PC-3 (cell line): ENCODE measurements at regions not wholly inside any gene's neighbourhood (a gene's known extent, or its start where the extent isn't known, plus 50 kb on each side); places are given as distances from the start of the nearest gene placed in this dataset.
A peak's percentile ranks its signal among the peaks of the same experiment; 100 is the strongest.

Source experiments
- ATAC-seq: fragments of 200-7000 bp; cut with Tn5 transposase; 2 replicates; pipeline ENCODE4 v1.9.1; 2020; ENCODE audit warnings: mild to moderate bottlenecking, moderate library complexity
- BruUV-seq: library from RNA; stranded (reverse); fragments of 400-500 nt; replicated peaks from 2 replicates; lab custom pipeline; 2021; lab: Mats Ljungman, UMichigan
- CTCF ChIA-PET: fragments of 300-600 bp; sonication (Branson Sonifier 250); formaldehyde crosslinking; loops from one replicate; lab custom pipeline; 2022; ENCODE audit warnings: antibody characterized with exemption; lab: Charles Lee
- POLR2A ChIA-PET: fragments of 300-600 bp; sonication (Branson Sonifier 250); formaldehyde crosslinking; loops from one replicate; lab custom pipeline; 2022; ENCODE audit warnings: antibody characterized with exemption; ENCODE audit not compliant: unreplicated experiment; lab: Charles Lee
- DNase-seq: peaks from one replicate; pipeline ENCODE4 v3.0.0-alpha.2; 2015
- H2AFZ ChIP-seq: fragments of 300-600 bp; sonication (generic); 2 replicates; pipeline ENCODE4 v1.6.0; 2016; ENCODE audit warnings: antibody characterized with exemption, low read length
- H3F3A ChIP-seq: fragments of 300-600 bp; sonication (generic); one replicate; pipeline ENCODE4 v1.6.0; 2017; ENCODE audit warnings: antibody characterized with exemption, low read length, control low read depth, mild to moderate bottlenecking; ENCODE audit not compliant: unreplicated experiment
- H3K27ac ChIP-seq: fragments of 300-600 bp; sonication (generic); 2 replicates; pipeline ENCODE4 v1.5.1; 2016; ENCODE audit warnings: mild to moderate bottlenecking, low read length
- H3K27me3 ChIP-seq: fragments of 300-600 bp; sonication (generic); 2 replicates; pipeline ENCODE4 v1.6.1; 2016; ENCODE audit warnings: low read length, mixed read lengths
- H3K36me3 ChIP-seq: fragments of 300-600 bp; sonication (generic); 2 replicates; pipeline ENCODE4 v1.6.1; 2016; ENCODE audit warnings: low read depth, mixed run types, low read length, mixed read lengths
- H3K4me1 ChIP-seq: fragments of 300-600 bp; sonication (generic); 2 replicates; pipeline ENCODE4 v1.5.1; 2016; ENCODE audit warnings: low read length; ENCODE audit not compliant: insufficient read depth
- H3K4me2 ChIP-seq: fragments of 300-600 bp; sonication (generic); 2 replicates; pipeline ENCODE4 v1.6.0; 2016; ENCODE audit warnings: low read length
- H3K4me3 ChIP-seq: fragments of 300-600 bp; sonication (generic); 2 replicates; pipeline ENCODE4 v1.5.1; 2016; ENCODE audit warnings: mild to moderate bottlenecking, low read length, mixed read lengths
- H3K79me2 ChIP-seq: fragments of 300-600 bp; sonication (generic); 2 replicates; pipeline ENCODE4 v1.6.1; 2017; ENCODE audit warnings: low read length, mixed read lengths
- H3K9ac ChIP-seq: fragments of 300-600 bp; sonication (generic); 2 replicates; pipeline ENCODE4 v1.6.0; 2016; ENCODE audit warnings: mild to moderate bottlenecking, low read length
- H3K9me2 ChIP-seq: fragments of 300-600 bp; sonication (generic); replicated peaks from 2 replicates; pipeline ENCODE4 v1.6.1; 2016; ENCODE audit warnings: mixed run types, low read length, mixed read lengths
- H3K9me3 ChIP-seq: fragments of 300-600 bp; sonication (generic); 2 replicates; pipeline ENCODE4 v1.6.1; 2016; ENCODE audit warnings: low read length, mixed read lengths
- H4K20me1 ChIP-seq: fragments of 300-600 bp; sonication (generic); 2 replicates; pipeline ENCODE4 v1.6.1; 2016; ENCODE audit warnings: low read length, mixed read lengths
- CTCF ChIP-seq: fragments of 300-600 bp; sonication (generic); conservative IDR thresholded peaks from 2 replicates; pipeline ENCODE4 v1.5.1; 2017; ENCODE audit warnings: antibody characterized with exemption, low read depth, mild to moderate bottlenecking, low read length
- EZH2 ChIP-seq: fragments of 300-600 bp; sonication (generic); IDR thresholded peaks from one replicate; pipeline ENCODE4 v1.6.1; 2017; ENCODE audit warnings: antibody characterized with exemption, mild to moderate bottlenecking, low read length; ENCODE audit not compliant: unreplicated experiment
- EZH2phosphoT487 ChIP-seq: fragments of 300-600 bp; sonication (generic); IDR thresholded peaks from 2 replicates; pipeline ENCODE4 v1.6.1; 2018; ENCODE audit warnings: mild to moderate bottlenecking, antibody characterized with exemption, low read length, borderline replicate concordance
- intact Hi-C: fragments of 100-400 bp; cut with micrococcal nuclease; formaldehyde crosslinking; loops from 2 replicates; pipeline ENCODE4 v1.9.0; 2023

- Histone ChIP-seq H3K27ac (no peak overlapping the region), H3K36me3 (no peaks in the 10 kb centered on the region), H3K4me1 (peaks cover 17% of the 10 kb centered on the region), H3K4me3 (no peak overlapping the region), H3K9ac (no peak overlapping the region), H3K79me2 (no peaks in the 10 kb centered on the region), H3K4me2 (no peak overlapping the region), H3K9me3 (no peaks in the 10 kb centered on the region), H2AFZ (no peak overlapping the region), H3K27me3 (no peaks in the 10 kb centered on the region), H3F3A (no peaks in the 10 kb centered on the region), H3K9me2 (no peaks in the 10 kb centered on the region), H4K20me1 (no peaks in the 10 kb centered on the region)
- no peak for DNase-seq
- ATAC-seq: no peak
- ChIA-PET POLR2A (no interaction called here), CTCF (interaction anchor here (0.6 kb wide), 1 partner anchor 32 kb away, joined by 3 read pairs; no protein-coding TSS in a partner anchor)
- no TSS peak for BruUV-seq
- intact Hi-C loops: no loop called here
- TF ChIP-seq EZH2phosphoT487 (no peak), CTCF (no peak), EZH2 (no peak)
These were observed 470.8 kb downstream of the SLC16A7 start for GRCh38 chr12:60066655-60067054.

GRCh38 chr12:60070552-60070951, 474.7 kb downstream of the SLC16A7 start:
- no peaks in the 10 kb centered on the region for H3K79me2 ChIP-seq
- CTCF ChIA-PET: no interaction called here
- peak overlapping the region; percentile 34 for H3K27ac ChIP-seq

More at GRCh38 chr12:60070552-60070951, 474.7 kb downstream of the SLC16A7 start:
- H3K4me2 ChIP-seq: peak overlapping the region; percentile 19
- H3K36me3 ChIP-seq: no peaks in the 10 kb centered on the region
- POLR2A ChIA-PET: no interaction called here
- no peaks in the 10 kb centered on the region for H3K27me3 ChIP-seq
- peak; percentile 85 for DNase-seq
- intact Hi-C loops: loop anchor here (1.0 kb wide), 1 partner anchor 97 kb away; no protein-coding TSS in a partner anchor
- ATAC-seq: peak; percentile 48
- no peak overlapping the region for H2AFZ ChIP-seq
- H3K9me3 ChIP-seq: no peaks in the 10 kb centered on the region
- no peak overlapping the region for H3K9ac ChIP-seq
- no peak for TF ChIP-seq CTCF
- TF ChIP-seq EZH2phosphoT487: no peak
- no peak for TF ChIP-seq EZH2
- no peaks in the 10 kb centered on the region for H3F3A ChIP-seq
- H3K4me3 ChIP-seq: no peak overlapping the region
- H3K4me1 ChIP-seq: peaks cover 38% of the 10 kb centered on the region
- H4K20me1 ChIP-seq: no peaks in the 10 kb centered on the region
- no TSS peak for BruUV-seq
- H3K9me2 ChIP-seq: no peaks in the 10 kb centered on the region
